Keratinocyte (primary cell): ENCODE measurements at regions not wholly inside any gene's neighbourhood (a gene's known extent, or its start where the extent isn't known, plus 50 kb on each side); places are given as distances from the start of the nearest gene placed in this dataset.

ENCODE experiments used
- DNase-seq: peaks from one replicate; pipeline ENCODE4 v3.0.0-alpha.2; 2011; ENCODE audit warnings: low read depth, missing footprints, low spot score
- FAIRE-seq: peaks from 2 replicates; lab custom pipeline; 2011; peaks lifted over from hg19 to GRCh38; lab: Jason Lieb, UNC
- H2AFZ ChIP-seq: 2 replicates; pipeline ENCODE4 v1.6.0; 2012; ENCODE audit warnings: low read length, control low read depth, inconsistent platforms; ENCODE audit not compliant: control insufficient read depth
- H3K27ac ChIP-seq: 2 replicates; pipeline ENCODE4 v1.5.1; 2011; ENCODE audit warnings: low read length; ENCODE audit not compliant: control insufficient read depth, insufficient read depth
- H3K27me3 ChIP-seq: 3 replicates; pipeline ENCODE4 v1.6.0; 2011; ENCODE audit warnings: low read length; ENCODE audit not compliant: control insufficient read depth, insufficient read depth; ENCODE audit errors: extremely low read depth
- H3K36me3 ChIP-seq, 2 experiments: 2 replicates in 1 of 2; 3 replicates in 1 of 2; pipeline ENCODE4 v1.5.1; 2011; ENCODE audit warnings: low read length in 2 of 2, mild to moderate bottlenecking in 1 of 2; ENCODE audit not compliant: control insufficient read depth in 2 of 2, insufficient read depth in 2 of 2; ENCODE audit errors: extremely low read depth in 1 of 2
- H3K4me1 ChIP-seq: 3 replicates; pipeline ENCODE4 v1.5.1; 2011; ENCODE audit warnings: low read length; ENCODE audit not compliant: control insufficient read depth, insufficient read depth; ENCODE audit errors: extremely low read depth
- H3K4me2 ChIP-seq: 3 replicates; pipeline ENCODE4 v1.6.0; 2011; ENCODE audit warnings: low read depth, low read length; ENCODE audit not compliant: control insufficient read depth, insufficient read depth; ENCODE audit errors: extremely low read depth
- H3K4me3 ChIP-seq, 3 experiments: fragments of 200-600 bp in 1 of 3; sonication (generic) in 1 of 3; 2 replicates in 2 of 3; 3 replicates in 1 of 3; pipeline ENCODE4 v1.5.1; 2011 to 2016; ENCODE audit warnings: low read length in 3 of 3, mild to moderate bottlenecking in 3 of 3, control low read depth in 2 of 3, inconsistent platforms in 1 of 3, low read depth in 1 of 3, mixed read lengths in 1 of 3, mixed run types in 1 of 3, moderate library complexity in 1 of 3; ENCODE audit not compliant: control insufficient read depth in 2 of 3, insufficient read depth in 2 of 3; ENCODE audit errors: extremely low read depth in 1 of 3
- H3K79me2 ChIP-seq: 2 replicates; pipeline ENCODE4 v1.6.0; 2012; ENCODE audit warnings: low read length; ENCODE audit not compliant: control insufficient read depth, insufficient read depth
- H3K9ac ChIP-seq: 3 replicates; pipeline ENCODE4 v1.6.0; 2011; ENCODE audit warnings: low read length; ENCODE audit not compliant: control insufficient read depth, insufficient read depth; ENCODE audit errors: extremely low read depth
- H3K9me1 ChIP-seq: 3 replicates; pipeline ENCODE4 v1.6.0; 2011; ENCODE audit warnings: low read length; ENCODE audit not compliant: control insufficient read depth, insufficient read depth; ENCODE audit errors: extremely low read depth
- H3K9me3 ChIP-seq: 2 replicates; pipeline ENCODE4 v1.5.1; 2012; ENCODE audit warnings: low read depth, low read length; ENCODE audit not compliant: control insufficient read depth
- H4K20me1 ChIP-seq: 3 replicates; pipeline ENCODE4 v1.6.0; 2011; ENCODE audit warnings: low read length; ENCODE audit not compliant: control insufficient read depth, insufficient read depth; ENCODE audit errors: extremely low read depth
- EZH2 ChIP-seq: IDR thresholded peaks from one replicate; pipeline ENCODE4 v1.6.1; 2012; ENCODE audit warnings: inconsistent platforms, mild to moderate bottlenecking, low read length, moderate library complexity
- dilution Hi-C: fragments of 300-500 bp; cut with MboI; formaldehyde crosslinking; loops from one replicate; pipeline ENCODE4 v1.7.0; 2020; ENCODE audit warnings: low sequenced_read_pairs; ENCODE audit not compliant: extremely low pct_ligation_motif_present
- small RNA-seq, 3 experiments: library from RNA; depleted of rRNA; stranded (forward); fragments of <200 nt; gene quantifications; one replicate each; pipeline ENCODE3, GENCODE V24; 2012; ENCODE audit warnings: low read depth in 3 of 3, low replicate concordance in 1 of 3; ENCODE audit not compliant: insufficient read length in 3 of 3
- TF ChIP-seq, protein P1 (sequence below), 3 experiments: IDR thresholded peaks in 1 of 3; conservative IDR thresholded peaks in 1 of 3; optimal IDR thresholded peaks in 1 of 3; 2 replicates in 2 of 3; 3 replicates in 1 of 3; pipeline versions ENCODE3 to v1.5.1; 2011; ENCODE audit warnings: low read length in 3 of 3, mild to moderate bottlenecking in 3 of 3, moderate library complexity in 2 of 3, control low read depth in 1 of 3, inconsistent platforms in 1 of 3; ENCODE audit not compliant: insufficient read depth in 2 of 3; ENCODE audit errors: extremely low read depth in 1 of 3

DNA sequence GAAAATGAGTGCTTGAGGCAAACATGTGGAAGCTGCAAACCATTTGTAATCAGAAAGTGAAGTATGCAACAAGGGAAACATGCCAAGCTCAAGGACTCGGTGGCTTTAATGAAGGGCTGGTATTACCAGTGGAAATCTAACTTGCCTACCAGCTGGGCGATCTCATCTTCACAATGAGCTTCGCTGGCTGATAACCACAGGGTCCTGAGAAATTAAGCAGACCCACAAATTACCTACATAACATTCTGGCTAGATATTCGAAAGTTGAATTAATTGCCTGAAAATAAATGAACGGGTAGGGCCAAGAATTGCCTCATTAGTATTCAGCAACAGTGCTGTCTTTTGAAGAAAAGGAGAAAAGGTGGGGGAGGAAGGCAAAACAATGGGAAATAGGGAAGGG lies 439.4 kb downstream of the PDZRN4 start:
- Histone ChIP-seq H3K4me2 (no peak overlapping the region), H3K9me3 (no peaks in the 10 kb centered on the region), H3K9ac (no peak overlapping the region), H4K20me1 (no peaks in the 10 kb centered on the region), H3K9me1 (no peaks in the 10 kb centered on the region), H3K27ac (no peak overlapping the region), H3K36me3 (no peaks in the 10 kb centered on the region), H3K79me2 (no peaks in the 10 kb centered on the region), H3K4me1 (no peaks in the 10 kb centered on the region), H2AFZ (no peak overlapping the region), H3K4me3 (no peak overlapping the region), H3K27me3 (no peaks in the 10 kb centered on the region)
- DNase-seq (no peak), FAIRE-seq (no peak)
- dilution Hi-C loops, result no loop called here
- TF ChIP-seq, protein P1, sequence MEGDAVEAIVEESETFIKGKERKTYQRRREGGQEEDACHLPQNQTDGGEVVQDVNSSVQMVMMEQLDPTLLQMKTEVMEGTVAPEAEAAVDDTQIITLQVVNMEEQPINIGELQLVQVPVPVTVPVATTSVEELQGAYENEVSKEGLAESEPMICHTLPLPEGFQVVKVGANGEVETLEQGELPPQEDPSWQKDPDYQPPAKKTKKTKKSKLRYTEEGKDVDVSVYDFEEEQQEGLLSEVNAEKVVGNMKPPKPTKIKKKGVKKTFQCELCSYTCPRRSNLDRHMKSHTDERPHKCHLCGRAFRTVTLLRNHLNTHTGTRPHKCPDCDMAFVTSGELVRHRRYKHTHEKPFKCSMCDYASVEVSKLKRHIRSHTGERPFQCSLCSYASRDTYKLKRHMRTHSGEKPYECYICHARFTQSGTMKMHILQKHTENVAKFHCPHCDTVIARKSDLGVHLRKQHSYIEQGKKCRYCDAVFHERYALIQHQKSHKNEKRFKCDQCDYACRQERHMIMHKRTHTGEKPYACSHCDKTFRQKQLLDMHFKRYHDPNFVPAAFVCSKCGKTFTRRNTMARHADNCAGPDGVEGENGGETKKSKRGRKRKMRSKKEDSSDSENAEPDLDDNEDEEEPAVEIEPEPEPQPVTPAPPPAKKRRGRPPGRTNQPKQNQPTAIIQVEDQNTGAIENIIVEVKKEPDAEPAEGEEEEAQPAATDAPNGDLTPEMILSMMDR (optimal IDR thresholded peaks at IDR 0.05 in 1 of 3, IDR thresholded peaks at IDR 0.05 in 1 of 3, conservative IDR thresholded peaks at IDR 0.05 in 1 of 3; ENCODE audit: extremely low read depth in 1 of 3, insufficient read depth in 2 of 3, low read length in 3 of 3), result no peak
- no peak for TF ChIP-seq EZH2

DNA sequence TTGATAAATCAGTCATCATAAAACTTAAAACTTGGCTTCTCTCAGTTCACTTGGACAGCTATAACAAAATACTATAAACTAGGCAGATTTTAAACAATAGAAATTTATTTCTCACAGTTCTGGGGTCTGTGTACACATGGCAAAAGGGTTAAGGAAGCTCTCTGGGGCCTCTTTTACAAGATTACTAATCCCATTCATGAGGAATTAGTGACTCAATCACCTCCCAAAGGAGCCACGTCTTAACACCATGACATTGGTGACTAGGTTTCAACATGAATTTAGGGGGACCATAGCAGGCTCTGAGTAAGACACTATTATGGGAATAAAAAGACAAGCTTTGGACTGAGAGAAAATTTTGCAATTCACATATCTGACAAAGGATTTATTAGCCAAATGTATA lies 436.5 kb downstream of the PDZRN4 start:
- H4K20me1 ChIP-seq, result no peaks in the 10 kb centered on the region
- H3K36me3 ChIP-seq, result no peaks in the 10 kb centered on the region
- H3K4me3 ChIP-seq, result no peak overlapping the region
- TF ChIP-seq, protein P1 (optimal IDR thresholded peaks at IDR 0.05 in 1 of 3, IDR thresholded peaks at IDR 0.05 in 1 of 3, conservative IDR thresholded peaks at IDR 0.05 in 1 of 3; ENCODE audit: extremely low read depth in 1 of 3, insufficient read depth in 2 of 3, low read length in 3 of 3), result no peak
- DNase-seq (no peak), FAIRE-seq (no peak)
- H3K79me2 ChIP-seq, result no peaks in the 10 kb centered on the region
- no peak overlapping the region for H3K27ac ChIP-seq
- H3K9ac ChIP-seq, result no peak overlapping the region
- H3K4me1 ChIP-seq, result no peaks in the 10 kb centered on the region
- no peak overlapping the region for H3K4me2 ChIP-seq
- H3K27me3 ChIP-seq, result no peaks in the 10 kb centered on the region
- H3K9me3 ChIP-seq, result no peaks in the 10 kb centered on the region
- no peak overlapping the region for H2AFZ ChIP-seq
- dilution Hi-C loops, result no loop called here
- H3K9me1 ChIP-seq, result no peaks in the 10 kb centered on the region

Small RNA genes in the stretch of these regions (small RNA-seq; reads per million reads assigned to genes)
- gene RNA5SP360, result 0 reads per million in 3 experiments
